Type B pancreatic cell (in vitro differentiated cells): ENCODE measurements at regions not wholly inside any gene's neighbourhood (a gene's known extent, or its start where the extent isn't known, plus 50 kb on each side); places are given as distances from the start of the nearest gene placed in this dataset.

Experiments
- DNase-seq: peaks from one replicate; pipeline ENCODE4 v3.0.0; 2021; ENCODE audit warnings: mixed read lengths; ENCODE audit not compliant: unreplicated experiment; ENCODE audit errors: extremely low spot score
- H3K27ac Mint-ChIP-seq: 2 replicates; pipeline ENCODE4 v1.8.0; 2021; ENCODE audit warnings: mild to moderate bottlenecking, mixed read lengths
- H3K27me3 Mint-ChIP-seq: 2 replicates; pipeline ENCODE4 v1.8.0; 2021; ENCODE audit warnings: mixed read lengths
- H3K36me3 Mint-ChIP-seq: 2 replicates; pipeline ENCODE4 v1.8.0; 2021; ENCODE audit warnings: mixed read lengths
- H3K4me1 Mint-ChIP-seq: one replicate; pipeline ENCODE4 v1.8.0; 2021; ENCODE audit warnings: mixed read lengths; ENCODE audit not compliant: unreplicated experiment
- H3K4me3 Mint-ChIP-seq: 2 replicates; pipeline ENCODE4 v1.8.0; 2021; ENCODE audit warnings: mild to moderate bottlenecking, mixed read lengths
- H3K9me3 Mint-ChIP-seq: 2 replicates; pipeline ENCODE4 v1.8.0; 2021; ENCODE audit warnings: mixed read lengths
- TF ChIP-seq, protein P1 (sequence below): fragments of 200-600 bp; sonication (generic); conservative IDR thresholded peaks from 2 replicates; pipeline ENCODE4 v1.5.0; 2021; ENCODE audit warnings: antibody characterized with exemption, mild to moderate bottlenecking

- no peak for DNase-seq
- no peak overlapping the region for H3K27ac Mint-ChIP-seq
- H3K36me3 Mint-ChIP-seq = no peaks in the 10 kb centered on the region
- TF ChIP-seq, protein P1, sequence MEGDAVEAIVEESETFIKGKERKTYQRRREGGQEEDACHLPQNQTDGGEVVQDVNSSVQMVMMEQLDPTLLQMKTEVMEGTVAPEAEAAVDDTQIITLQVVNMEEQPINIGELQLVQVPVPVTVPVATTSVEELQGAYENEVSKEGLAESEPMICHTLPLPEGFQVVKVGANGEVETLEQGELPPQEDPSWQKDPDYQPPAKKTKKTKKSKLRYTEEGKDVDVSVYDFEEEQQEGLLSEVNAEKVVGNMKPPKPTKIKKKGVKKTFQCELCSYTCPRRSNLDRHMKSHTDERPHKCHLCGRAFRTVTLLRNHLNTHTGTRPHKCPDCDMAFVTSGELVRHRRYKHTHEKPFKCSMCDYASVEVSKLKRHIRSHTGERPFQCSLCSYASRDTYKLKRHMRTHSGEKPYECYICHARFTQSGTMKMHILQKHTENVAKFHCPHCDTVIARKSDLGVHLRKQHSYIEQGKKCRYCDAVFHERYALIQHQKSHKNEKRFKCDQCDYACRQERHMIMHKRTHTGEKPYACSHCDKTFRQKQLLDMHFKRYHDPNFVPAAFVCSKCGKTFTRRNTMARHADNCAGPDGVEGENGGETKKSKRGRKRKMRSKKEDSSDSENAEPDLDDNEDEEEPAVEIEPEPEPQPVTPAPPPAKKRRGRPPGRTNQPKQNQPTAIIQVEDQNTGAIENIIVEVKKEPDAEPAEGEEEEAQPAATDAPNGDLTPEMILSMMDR = no peak
- no peak overlapping the region for H3K4me3 Mint-ChIP-seq
- H3K27me3 Mint-ChIP-seq = no peaks in the 10 kb centered on the region
- H3K4me1 Mint-ChIP-seq = no peaks in the 10 kb centered on the region
- no peaks in the 10 kb centered on the region for H3K9me3 Mint-ChIP-seq
Measured at GRCh38 chr9:28293369-28294090, 720.2 kb upstream of the C9orf72 start.

GRCh38 chr9:28301281-28301680 lies 728.0 kb upstream of the C9orf72 start:
- DNase-seq = no peak
- H3K4me3 Mint-ChIP-seq = no peak overlapping the region
- H3K9me3 Mint-ChIP-seq = no peaks in the 10 kb centered on the region
- TF ChIP-seq, protein P1 = no peak
- H3K4me1 Mint-ChIP-seq = no peaks in the 10 kb centered on the region
- no peaks in the 10 kb centered on the region for H3K36me3 Mint-ChIP-seq
- H3K27ac Mint-ChIP-seq = no peak overlapping the region
- H3K27me3 Mint-ChIP-seq = no peaks in the 10 kb centered on the region

DNA sequence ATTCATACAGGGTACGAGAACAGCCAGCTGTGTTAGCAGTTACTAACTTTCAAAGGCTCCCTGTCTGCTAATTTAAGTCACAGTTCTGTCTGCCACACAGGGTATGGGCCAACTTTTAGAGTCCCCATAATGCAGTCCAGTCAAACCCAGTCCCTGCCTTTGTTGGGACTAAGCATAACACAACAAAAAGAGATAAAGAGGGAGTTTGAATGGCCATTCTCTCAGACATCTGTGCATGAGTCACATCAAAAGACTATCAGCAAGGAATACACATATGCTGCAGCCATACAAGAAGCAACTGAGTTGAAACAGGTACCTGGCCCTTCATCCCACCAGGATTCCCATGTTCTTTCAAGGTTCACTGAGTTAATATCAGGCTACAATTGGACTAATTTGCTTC lies 744.5 kb upstream of the C9orf72 start:
- no peak for DNase-seq
- TF ChIP-seq, protein P1 = no peak
- Mint-ChIP-seq H3K9me3 (no peaks in the 10 kb centered on the region), H3K4me3 (no peak overlapping the region), H3K27me3 (no peaks in the 10 kb centered on the region), H3K36me3 (no peaks in the 10 kb centered on the region), H3K27ac (no peak overlapping the region), H3K4me1 (no peaks in the 10 kb centered on the region)

GRCh38 chr9:28318515-28318914 lies 745.2 kb upstream of the C9orf72 start:
- TF ChIP-seq, protein P1 = no peak
- Mint-ChIP-seq H3K9me3 (no peaks in the 10 kb centered on the region), H3K4me1 (no peaks in the 10 kb centered on the region), H3K27me3 (no peaks in the 10 kb centered on the region), H3K27ac (no peak overlapping the region), H3K4me3 (no peak overlapping the region), H3K36me3 (no peaks in the 10 kb centered on the region)
- no peak for DNase-seq

DNA sequence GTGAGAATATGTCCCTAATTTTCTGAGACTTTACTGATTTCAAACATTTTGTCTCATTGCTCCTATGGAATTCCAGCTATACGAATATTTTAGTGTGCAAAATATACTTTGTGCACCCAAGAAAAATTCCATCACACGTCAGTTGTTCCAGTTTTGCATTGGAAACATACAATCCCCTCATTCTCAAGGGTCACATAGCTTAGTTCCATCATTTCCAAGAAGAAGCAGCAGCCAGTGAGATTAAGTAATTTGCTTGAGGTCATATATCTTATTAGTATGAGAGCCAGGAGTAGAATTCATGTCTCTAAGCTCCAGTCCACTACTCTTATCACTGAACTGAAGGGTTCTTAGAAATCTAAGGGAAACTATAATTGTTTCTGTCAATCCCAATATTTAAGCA lies 746.7 kb upstream of the C9orf72 start:
- H3K4me1 Mint-ChIP-seq = no peaks in the 10 kb centered on the region
- TF ChIP-seq, protein P1 = no peak
- no peaks in the 10 kb centered on the region for H3K9me3 Mint-ChIP-seq

More for the DNA sequence above, 746.7 kb upstream of the C9orf72 start:
- no peak overlapping the region for H3K27ac Mint-ChIP-seq
- H3K4me3 Mint-ChIP-seq = no peak overlapping the region
- H3K27me3 Mint-ChIP-seq = no peaks in the 10 kb centered on the region
- H3K36me3 Mint-ChIP-seq = no peaks in the 10 kb centered on the region
- DNase-seq = no peak
